ENCODE measurements at regions not wholly inside any gene's neighbourhood (a gene's known extent, or its start where the extent isn't known, plus 50 kb on each side); places are given as distances from the start of the nearest gene placed in this dataset.

DNA sequence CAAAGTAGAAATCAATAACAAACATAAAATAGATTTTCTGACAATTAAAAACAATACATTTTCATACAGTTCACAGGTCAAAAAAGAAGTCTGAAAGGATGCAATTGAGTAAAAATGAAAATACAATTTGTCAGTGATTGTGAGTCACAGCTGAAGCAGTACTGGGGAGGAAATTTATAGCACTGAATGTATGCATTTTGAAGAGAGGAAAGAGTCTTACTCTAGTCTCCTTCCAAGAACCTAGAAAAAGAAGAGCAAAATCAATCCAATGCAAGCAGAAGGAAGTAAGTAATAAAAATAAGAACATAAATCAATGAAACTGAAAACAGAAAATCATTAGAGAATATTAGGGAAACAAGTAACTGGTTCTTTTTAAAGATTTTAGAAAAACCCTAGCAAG, 507.2 kb upstream of the IGFBP3 start:
- Histone ChIP-seq H3K23me2 (ENCODE audit: low read depth, low read length) (no peaks in the 10 kb centered on the region), H2BK5ac (ENCODE audit: low read depth, low read length) (no peak overlapping the region), H4K8ac (ENCODE audit: extremely low read depth, insufficient read depth, low read length) (no peak overlapping the region), H4K5ac (ENCODE audit: insufficient read length, low read depth, low read length) (no peak overlapping the region), H3K56ac (replicated peaks; ENCODE audit: insufficient read length, low read depth, low read length) (no peak overlapping the region), H2BK15ac (ENCODE audit: low read length) (no peak overlapping the region), H2BK20ac (ENCODE audit: low read length) (no peak overlapping the region), H2BK12ac (ENCODE audit: low read depth, low read length) (no peak overlapping the region), H3K23ac (ENCODE audit: insufficient read length) (no peak overlapping the region), H3K18ac (ENCODE audit: extremely low read depth, low read length) (no peak overlapping the region), H3K14ac (ENCODE audit: insufficient read length) (no peak overlapping the region), H4K20me1 (replicated peaks in 1 of 2; ENCODE audit: control insufficient read depth in 1 of 2, insufficient read depth in 2 of 2, low read length in 2 of 2) (no peaks in the 10 kb centered on the region), H3K4me2 (ENCODE audit: insufficient read depth in 1 of 2, low read depth in 2 of 2, low read length in 2 of 2) (no peak overlapping the region), H3K9me3 (ENCODE audit: insufficient read depth in 2 of 2, low read depth in 1 of 2, low read length in 1 of 2) (peaks cover 0 to 7% of the 10 kb centered on the region in 2 experiments; a peak in 1 of 4 replicates), H3K4me3 (ENCODE audit: extremely low read depth in 1 of 4, insufficient read depth in 2 of 4, low read depth in 3 of 4, low read length in 4 of 4) (no peak overlapping the region), H3K4me1 (replicated peaks in 1 of 4; ENCODE audit: control insufficient read depth in 3 of 4, insufficient read depth in 4 of 4, low read length in 3 of 4) (no peaks in the 10 kb centered on the region), H3K27ac (ENCODE audit: low read depth, low read length) (no peak overlapping the region), H4K91ac (replicated peaks; ENCODE audit: insufficient read length, low read length) (no peak overlapping the region), H3K36me3 (ENCODE audit: control insufficient read depth in 2 of 4, insufficient read depth in 4 of 4, low read length in 3 of 4) (no peaks in the 10 kb centered on the region), H2AK5ac (ENCODE audit: low read depth, low read length) (no peak overlapping the region), H3K79me2 (ENCODE audit: control insufficient read depth in 1 of 2, insufficient read depth in 2 of 2, low read length in 2 of 2) (no peaks in the 10 kb centered on the region), H2BK120ac (replicated peaks; ENCODE audit: low read depth, low read length) (no peak overlapping the region), H3K79me1 (ENCODE audit: low read depth, low read length) (no peaks in the 10 kb centered on the region), H3K4ac (replicated peaks; ENCODE audit: insufficient read length, low read depth, low read length) (no peak overlapping the region), H2AFZ (ENCODE audit: low read length) (no peak overlapping the region), H3K9ac (replicated peaks in 1 of 4; ENCODE audit: extremely low read depth in 1 of 4, low read depth in 3 of 4, low read length in 3 of 4) (no peak overlapping the region), H3K27me3 (replicated peaks in 1 of 4; ENCODE audit: control insufficient read depth in 3 of 4, extremely low read depth in 1 of 4, insufficient read depth in 3 of 4, low read length in 3 of 4) (no peaks in the 10 kb centered on the region)
- TF ChIP-seq GABPA (IDR thresholded peaks at IDR 0.05; ENCODE audit: borderline replicate concordance, insufficient read depth, low read length) = no peak
- TF ChIP-seq HDAC6 (IDR thresholded peaks at IDR 0.05; ENCODE audit: low read depth, low read length) = no peak
- no peak for TF ChIP-seq POLR2AphosphoS5 (IDR thresholded peaks at IDR 0.05; ENCODE audit: low read depth, low read length)
- TF ChIP-seq SIRT6 (IDR thresholded peaks at IDR 0.05; ENCODE audit: low read length) = no peak
- TF ChIP-seq POU5F1 (IDR thresholded peaks at IDR 0.05; ENCODE audit: low read depth, low read length) = no peak
- no peak for TF ChIP-seq PHF8 (conservative IDR thresholded peaks at IDR 0.05; ENCODE audit: low read depth, low read length)
- TF ChIP-seq KDM4A (IDR thresholded peaks at IDR 0.05; ENCODE audit: low read depth, low read length, severe bottlenecking) = no peak
- TF ChIP-seq CBX8 (IDR thresholded peaks at IDR 0.05; ENCODE audit: borderline replicate concordance, low read depth, low read length) = no peak
- no peak for TF ChIP-seq BACH1 (IDR thresholded peaks at IDR 0.05; ENCODE audit: low read length)
- no peak for FAIRE-seq
- CTCF ChIA-PET (ENCODE audit: partially characterized antibody) = no interaction called here
- DNase-seq (ENCODE audit: low read depth in 1 of 2, low spot score in 2 of 2) = no peak
- POLR2A ChIA-PET (ENCODE audit: partially characterized antibody) = no interaction called here

Data from H1 (cell line).